ENCODE measurements at regions not wholly inside any gene's neighbourhood (a gene's known extent, or its start where the extent isn't known, plus 50 kb on each side); places are given as distances from the start of the nearest gene placed in this dataset.

- no peak for DNase-seq (ENCODE audit: low read depth in 2 of 2)
These were observed 151.7 kb upstream of the TOPAZ1 start for GRCh38 chr3:44090036-44090435.

DNA sequence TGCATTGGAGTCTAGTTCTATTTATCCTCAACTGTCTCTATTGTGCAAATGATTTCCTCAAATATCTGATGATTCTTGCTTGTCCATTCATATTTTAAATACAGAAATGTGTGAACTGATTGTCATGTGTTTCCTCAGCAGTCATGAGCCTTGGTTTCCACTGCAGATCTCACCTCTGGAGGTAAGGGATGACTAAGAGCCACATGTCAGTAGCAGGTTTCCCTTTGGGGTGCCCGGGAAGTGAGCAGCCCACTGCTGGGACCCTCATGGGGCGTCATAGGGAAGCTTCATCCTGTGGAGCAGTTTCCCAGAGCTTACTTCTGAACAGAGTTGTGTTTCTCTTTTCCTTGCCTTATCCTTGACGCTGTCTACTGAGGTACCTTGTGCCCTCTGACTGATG is 149.2 kb upstream of the TOPAZ1 start:
- no peak for DNase-seq (ENCODE audit: low read depth in 2 of 2)

DNA sequence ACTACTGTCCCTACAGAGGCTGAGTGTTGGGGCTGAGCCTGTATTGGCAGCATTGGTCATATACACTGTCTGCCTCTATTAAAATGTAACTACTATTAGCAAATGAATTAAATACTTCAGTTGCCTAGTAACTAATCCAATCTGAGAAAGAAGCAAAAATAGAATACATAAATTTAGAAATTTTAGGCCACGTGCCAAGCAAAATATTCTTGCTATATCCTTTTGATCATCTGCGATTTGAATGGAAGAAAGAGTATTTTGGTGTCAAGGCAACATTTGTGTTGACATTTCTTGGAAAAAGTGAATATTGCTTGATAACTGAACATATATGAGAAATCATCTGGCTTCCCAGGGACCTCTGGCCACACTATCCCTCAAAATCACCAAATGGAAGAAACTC is 148.2 kb upstream of the TOPAZ1 start:
- DNase-seq (ENCODE audit: low read depth in 2 of 2), result no peak

DNA sequence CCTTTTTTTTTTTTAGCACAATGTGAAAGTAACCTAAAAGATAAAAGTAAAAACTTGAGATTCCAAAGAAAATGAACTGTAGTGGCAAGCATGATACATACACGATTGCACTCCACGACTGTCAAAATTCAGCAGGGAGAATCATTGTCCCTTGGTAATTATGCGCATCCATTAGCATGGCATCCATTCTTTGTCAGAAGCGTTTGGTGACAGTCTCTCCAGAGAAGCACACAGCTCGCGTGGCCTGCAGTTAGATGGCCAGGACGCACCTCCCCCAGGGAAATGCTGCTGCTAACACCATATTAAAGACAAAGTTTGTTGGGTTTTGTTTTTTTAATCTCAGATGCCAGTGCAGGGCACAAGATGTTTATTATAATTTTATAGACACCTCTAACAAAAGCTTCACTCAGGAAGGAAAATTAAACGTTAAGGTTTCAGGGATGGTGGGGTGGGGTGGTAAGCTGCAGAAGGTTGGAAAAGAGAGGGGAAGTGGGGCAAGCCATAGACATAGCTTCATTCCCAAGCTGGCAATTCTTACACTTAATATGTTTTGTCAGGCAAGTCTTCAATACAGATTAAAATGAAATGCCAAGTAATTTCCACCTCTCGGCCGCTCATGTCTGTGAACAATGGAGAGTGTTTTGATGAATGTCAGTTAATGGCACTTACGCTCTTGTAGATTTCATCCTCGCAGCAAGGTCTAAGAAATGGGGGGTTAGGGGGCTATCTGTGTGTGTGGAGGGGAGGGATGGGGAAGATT is 142.8 kb upstream of the TOPAZ1 start:
- no peak for DNase-seq (ENCODE audit: low read depth in 2 of 2)

GRCh38 chr3:44099566-44100297 is 142.0 kb upstream of the TOPAZ1 start:
- DNase-seq (ENCODE audit: low read depth in 2 of 2), result no peak

DNA sequence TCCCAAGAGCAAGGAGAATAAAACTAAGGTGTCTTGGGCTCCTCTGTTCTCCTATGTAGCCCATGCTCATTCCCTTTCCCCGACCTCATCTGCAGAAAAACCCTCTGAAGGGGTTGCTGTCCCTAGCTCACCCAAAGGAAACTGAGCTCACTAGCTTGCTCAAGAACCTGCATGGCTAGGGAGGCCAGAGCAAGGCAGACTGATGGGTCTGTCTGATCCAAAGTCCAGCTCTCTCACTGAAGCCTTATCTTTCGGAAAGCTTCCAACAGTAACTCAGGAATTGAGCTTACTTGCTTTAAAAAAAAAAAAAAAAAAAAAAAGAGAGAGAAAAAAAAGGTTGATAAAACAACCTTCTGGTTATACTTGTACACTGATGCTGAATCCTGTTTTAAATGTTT is 141.4 kb upstream of the TOPAZ1 start:
- DNase-seq (ENCODE audit: low read depth in 2 of 2), result no peak

- DNase-seq (ENCODE audit: low read depth in 2 of 2), result no peak
These were observed 137.6 kb upstream of the TOPAZ1 start for GRCh38 chr3:44104043-44104442.

GRCh38 chr3:44104668-44105321 is 136.9 kb upstream of the TOPAZ1 start:
- peak in 1 of 2 donors; percentile 14 for DNase-seq (ENCODE audit: low read depth in 2 of 2)

DNA sequence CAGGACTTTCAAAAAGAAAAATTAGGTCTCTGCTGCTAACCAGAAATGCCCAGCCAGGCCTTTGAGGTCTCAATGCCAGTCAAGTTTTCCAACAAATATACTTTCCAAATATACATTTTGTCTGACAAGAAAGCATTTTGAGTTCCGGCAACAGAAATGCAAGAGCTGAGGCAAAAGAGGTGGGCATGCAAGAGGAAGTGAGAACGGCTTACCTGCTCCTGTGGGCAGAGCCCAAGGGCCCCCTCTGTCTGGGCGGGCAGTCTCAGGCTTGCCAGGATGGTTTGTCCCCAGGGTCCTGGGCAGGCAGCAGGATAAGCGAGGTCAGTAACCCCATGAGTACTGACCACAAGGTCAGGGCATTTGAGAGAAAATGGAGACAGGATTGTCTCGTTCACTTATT is 136.1 kb upstream of the TOPAZ1 start:
- no peak for DNase-seq (ENCODE audit: low read depth in 2 of 2)

- no peak for DNase-seq (ENCODE audit: low read depth in 2 of 2)
These were observed 134.9 kb upstream of the TOPAZ1 start for GRCh38 chr3:44106756-44107155.

GRCh38 chr3:44108481-44108880 is 133.2 kb upstream of the TOPAZ1 start:
- no peak for DNase-seq (ENCODE audit: low read depth in 2 of 2)

- no peak for DNase-seq (ENCODE audit: low read depth in 2 of 2)
These were observed 131.8 kb upstream of the TOPAZ1 start for GRCh38 chr3:44109771-44110361.

GRCh38 chr3:44110648-44111047 is 131.0 kb upstream of the TOPAZ1 start:
- no peak for DNase-seq (ENCODE audit: low read depth in 2 of 2)

DNA sequence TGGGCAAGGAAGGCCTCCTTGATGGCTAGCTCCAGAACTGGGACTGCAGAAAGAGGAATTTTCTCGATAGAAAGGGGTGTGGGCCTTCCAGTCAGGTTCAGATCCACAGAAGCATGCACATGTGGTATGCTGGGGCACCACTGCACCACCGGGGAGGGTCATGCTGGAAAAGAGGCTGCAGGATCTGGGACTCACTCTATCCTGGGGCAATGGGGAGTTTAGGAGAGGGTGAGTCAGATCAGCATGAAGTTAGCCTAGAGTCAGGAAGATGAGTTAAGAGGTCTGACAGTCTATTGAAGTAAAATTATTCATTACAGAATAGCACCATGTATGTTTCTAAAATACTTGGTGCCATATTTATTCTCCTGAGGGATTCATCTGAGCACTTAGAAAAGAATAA is 130.2 kb upstream of the TOPAZ1 start:
- DNase-seq (ENCODE audit: low read depth in 2 of 2), result no peak

DNA sequence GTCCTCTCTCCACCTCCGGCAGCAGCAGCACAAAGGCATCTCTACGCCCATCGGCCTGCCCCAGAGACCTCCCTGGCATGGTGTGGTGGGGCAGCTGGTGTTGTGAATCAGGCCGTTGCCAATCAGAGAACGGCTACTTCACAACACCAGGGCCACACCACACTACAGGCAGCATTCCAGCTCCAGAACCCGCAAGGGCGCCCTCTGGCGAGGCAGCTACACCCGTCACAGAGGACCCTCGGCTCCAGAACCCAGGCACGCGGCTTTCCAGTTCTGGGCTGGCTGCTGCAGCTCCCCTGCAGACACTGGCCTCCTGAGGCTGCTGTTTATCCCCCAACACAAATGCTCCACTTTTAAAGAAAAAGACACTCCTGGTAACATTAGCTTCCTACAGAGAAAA is 127.5 kb upstream of the TOPAZ1 start:
- DNase-seq (ENCODE audit: low read depth in 2 of 2), result peak in 1 of 2 donors; percentile 8

DNA sequence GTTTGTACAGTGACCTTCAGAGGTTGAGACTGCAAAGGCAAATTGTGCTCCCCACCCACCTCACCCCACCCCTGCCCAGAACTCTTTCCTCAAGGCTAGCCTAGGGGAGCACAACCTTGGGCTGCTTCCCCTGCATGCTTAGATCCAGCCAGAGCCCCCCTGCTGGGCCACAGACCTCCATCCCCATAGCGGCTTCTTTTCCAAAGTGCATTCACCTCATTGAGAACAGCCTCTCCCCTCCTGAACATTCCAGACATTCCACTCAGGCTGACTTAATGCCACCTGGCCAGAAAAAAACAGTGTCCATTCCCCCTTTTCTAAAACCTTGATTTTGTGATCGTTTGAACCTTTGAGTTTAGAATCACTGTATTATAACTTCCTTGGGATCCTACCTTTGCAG is 124.4 kb upstream of the TOPAZ1 start:
- DNase-seq (ENCODE audit: low read depth in 2 of 2), result no peak

GRCh38 chr3:44117736-44118135 is 124.0 kb upstream of the TOPAZ1 start:
- DNase-seq (ENCODE audit: low read depth in 2 of 2), result no peak

- DNase-seq (ENCODE audit: low read depth in 2 of 2), result no peak
These were observed 120.7 kb upstream of the TOPAZ1 start for GRCh38 chr3:44120721-44121582.

GRCh38 chr3:44125246-44125645 is 116.4 kb upstream of the TOPAZ1 start:
- no peak for DNase-seq (ENCODE audit: low read depth in 2 of 2)

DNA sequence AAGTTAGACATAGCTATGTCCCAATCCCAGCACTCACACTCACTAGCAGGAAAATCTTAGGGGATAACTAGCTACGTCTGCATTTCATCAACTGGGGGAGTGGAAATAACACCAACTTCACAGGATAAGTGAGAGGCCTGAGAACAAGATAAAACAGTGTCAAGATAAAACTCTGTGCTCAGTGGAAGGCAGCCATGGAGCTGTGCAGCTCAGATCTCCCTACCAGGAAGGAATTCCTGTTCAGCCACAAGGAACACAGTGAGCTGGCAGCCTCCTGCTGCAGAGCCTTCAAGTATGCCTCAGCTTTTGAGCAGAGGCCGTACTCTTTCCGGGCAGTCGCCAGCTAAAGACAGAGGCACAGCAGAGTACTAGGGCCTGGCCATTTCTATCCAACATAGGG is 115.8 kb upstream of the TOPAZ1 start:
- DNase-seq (ENCODE audit: low read depth in 2 of 2), result no peak

DNA sequence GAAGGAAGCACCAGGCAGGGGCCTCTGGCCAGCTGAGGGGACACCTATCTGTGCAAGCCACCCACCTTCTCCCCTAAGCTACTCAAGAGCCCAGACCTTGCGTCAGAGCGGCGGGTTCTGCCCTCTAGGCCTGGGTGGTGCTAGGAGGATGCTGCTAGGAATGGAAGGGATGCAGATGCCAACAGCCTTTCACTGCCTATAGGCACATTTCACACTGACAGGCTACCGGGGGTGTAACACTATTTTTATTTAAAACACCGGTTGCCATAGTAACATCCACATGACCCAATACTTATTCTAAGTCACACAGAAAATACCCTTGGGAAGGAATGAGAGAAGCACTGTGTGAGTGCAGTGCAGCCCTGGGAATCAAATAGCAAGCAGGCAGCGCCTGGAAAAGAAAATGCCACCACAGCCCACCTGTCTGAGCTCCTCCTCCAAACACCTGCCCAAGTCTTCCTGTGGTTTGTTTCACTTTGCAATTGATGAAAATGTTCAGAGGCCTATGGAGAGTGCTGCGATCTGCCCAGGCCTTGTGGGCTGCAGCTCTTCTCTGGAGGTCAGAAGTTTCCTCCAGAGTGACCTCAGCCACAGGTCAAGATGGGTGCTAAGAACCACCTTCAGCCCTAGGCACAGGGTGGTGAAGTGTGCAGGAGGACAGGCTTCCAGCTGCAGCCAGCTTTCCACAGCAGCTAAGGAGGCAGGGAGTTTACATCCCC is 113.5 kb upstream of the TOPAZ1 start:
- no peak for DNase-seq (ENCODE audit: low read depth in 2 of 2)
